NCI-H526 (cell line): ENCODE measurements at regions not wholly inside any gene's neighbourhood (a gene's known extent, or its start where the extent isn't known, plus 50 kb on each side); places are given as distances from the start of the nearest gene placed in this dataset.
"Not testable (repeated sequence)": the region's sequence is repeated elsewhere in the genome, so short reads cannot be mapped to it uniquely, and the experiment has no call there.

Experiments
- DNase-seq, 2 experiments: peaks; one replicate each; lab custom pipeline; 2025; lab: John Stamatoyannopoulos, UW

- DNase-seq: no peak
Observed at GRCh38 chr3:144923046-144923775, 951.6 kb downstream of the DIPK2A start.

- DNase-seq: no peak
Observed at GRCh38 chr3:144930431-144930830, 958.8 kb downstream of the DIPK2A start.

- DNase-seq: no peak
Observed at GRCh38 chr3:144931590-144931989, 960.0 kb downstream of the DIPK2A start.

GRCh38 chr3:144942093-144942837, 970.6 kb downstream of the DIPK2A start:
- DNase-seq: no peak

GRCh38 chr3:144942838-144943197, 971.2 kb downstream of the DIPK2A start:
- no peak for DNase-seq

GRCh38 chr3:144947895-144948294, 976.3 kb downstream of the DIPK2A start:
- no peak for DNase-seq

GRCh38 chr3:144948711-144949110, 977.1 kb downstream of the DIPK2A start:
- DNase-seq: no peak

GRCh38 chr3:144953959-144954358, 982.3 kb downstream of the DIPK2A start:
- no peak for DNase-seq

- no peak for DNase-seq
Observed at GRCh38 chr3:144957398-144958101, 985.9 kb downstream of the DIPK2A start.

- DNase-seq: no peak
Observed at GRCh38 chr3:144963810-144964209, 992.2 kb downstream of the DIPK2A start.

GRCh38 chr3:144966560-144966959, 994.9 kb downstream of the DIPK2A start:
- no peak for DNase-seq

- DNase-seq: no peak
Observed at GRCh38 chr3:144968750-144969350, 997.2 kb downstream of the DIPK2A start.

GRCh38 chr3:144984481-144984880, 1012.9 kb downstream of the DIPK2A start:
- not testable (repeated sequence) for DNase-seq

GRCh38 chr3:144989807-144990206, 1018.2 kb downstream of the DIPK2A start:
- no peak for DNase-seq

GRCh38 chr3:144995856-144996255, 1024.2 kb downstream of the DIPK2A start:
- DNase-seq: no peak

GRCh38 chr3:145005427-145005826, 1033.8 kb downstream of the DIPK2A start:
- no peak for DNase-seq

GRCh38 chr3:145006271-145006670, 1034.6 kb downstream of the DIPK2A start:
- no peak for DNase-seq

- DNase-seq: no peak
Observed at GRCh38 chr3:145013931-145014330, 1042.3 kb downstream of the DIPK2A start.

- DNase-seq: no peak
Observed at GRCh38 chr3:145015253-145015652, 1043.6 kb downstream of the DIPK2A start.

GRCh38 chr3:145017959-145018358, 1046.3 kb downstream of the DIPK2A start:
- no peak for DNase-seq

GRCh38 chr3:145022447-145022846, 1050.8 kb downstream of the DIPK2A start:
- no peak for DNase-seq

GRCh38 chr3:145024700-145025099, 1053.1 kb downstream of the DIPK2A start:
- no peak for DNase-seq
